WTC11 (cell line): ENCODE measurements at regions not wholly inside any gene's neighbourhood (a gene's known extent, or its start where the extent isn't known, plus 50 kb on each side); places are given as distances from the start of the nearest gene placed in this dataset.

ENCODE experiments used
- SP1 ChIP-seq: sonication (generic); formaldehyde crosslinking; conservative IDR thresholded peaks from 2 replicates; pipeline ENCODE4 v1.8.1; 2022; ENCODE audit warnings: missing genetic modification reagents
- TF ChIP-seq, protein P1 (sequence below): sonication (generic); formaldehyde crosslinking; IDR thresholded peaks from 2 replicates; pipeline ENCODE4 v1.8.1; 2022; ENCODE audit warnings: low read depth, missing genetic modification reagents, borderline replicate concordance
- TF ChIP-seq, protein P2 (sequence below): fragments of 200-600 bp; IDR thresholded peaks from 2 replicates; pipeline ENCODE4 v1.8.0; 2022; ENCODE audit warnings: antibody characterized with exemption

DNA sequence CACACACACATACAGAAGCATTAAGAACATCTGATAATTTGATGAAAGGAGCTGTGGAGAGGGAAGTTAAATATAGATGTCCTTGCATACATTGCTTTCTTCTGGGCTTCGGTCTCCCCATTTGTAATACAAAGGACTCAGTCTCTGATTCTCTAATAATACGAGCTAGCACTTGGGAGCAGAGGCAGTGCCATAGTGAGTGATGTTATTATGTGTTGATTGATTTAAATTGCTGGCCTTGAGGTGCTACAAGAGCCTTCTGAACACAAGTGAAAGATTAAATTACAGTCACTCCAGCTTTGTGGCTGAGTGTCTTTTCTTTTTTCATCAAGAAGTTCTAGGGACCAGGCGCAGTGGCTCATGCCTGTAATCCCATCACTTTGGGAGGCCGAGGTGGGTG lies 61.5 kb upstream of the HMGXB4 start:
- TF ChIP-seq, protein P1, sequence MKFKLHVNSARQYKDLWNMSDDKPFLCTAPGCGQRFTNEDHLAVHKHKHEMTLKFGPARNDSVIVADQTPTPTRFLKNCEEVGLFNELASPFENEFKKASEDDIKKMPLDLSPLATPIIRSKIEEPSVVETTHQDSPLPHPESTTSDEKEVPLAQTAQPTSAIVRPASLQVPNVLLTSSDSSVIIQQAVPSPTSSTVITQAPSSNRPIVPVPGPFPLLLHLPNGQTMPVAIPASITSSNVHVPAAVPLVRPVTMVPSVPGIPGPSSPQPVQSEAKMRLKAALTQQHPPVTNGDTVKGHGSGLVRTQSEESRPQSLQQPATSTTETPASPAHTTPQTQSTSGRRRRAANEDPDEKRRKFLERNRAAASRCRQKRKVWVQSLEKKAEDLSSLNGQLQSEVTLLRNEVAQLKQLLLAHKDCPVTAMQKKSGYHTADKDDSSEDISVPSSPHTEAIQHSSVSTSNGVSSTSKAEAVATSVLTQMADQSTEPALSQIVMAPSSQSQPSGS (CRISPR knock-in tag), result no peak
- TF ChIP-seq, protein P2, sequence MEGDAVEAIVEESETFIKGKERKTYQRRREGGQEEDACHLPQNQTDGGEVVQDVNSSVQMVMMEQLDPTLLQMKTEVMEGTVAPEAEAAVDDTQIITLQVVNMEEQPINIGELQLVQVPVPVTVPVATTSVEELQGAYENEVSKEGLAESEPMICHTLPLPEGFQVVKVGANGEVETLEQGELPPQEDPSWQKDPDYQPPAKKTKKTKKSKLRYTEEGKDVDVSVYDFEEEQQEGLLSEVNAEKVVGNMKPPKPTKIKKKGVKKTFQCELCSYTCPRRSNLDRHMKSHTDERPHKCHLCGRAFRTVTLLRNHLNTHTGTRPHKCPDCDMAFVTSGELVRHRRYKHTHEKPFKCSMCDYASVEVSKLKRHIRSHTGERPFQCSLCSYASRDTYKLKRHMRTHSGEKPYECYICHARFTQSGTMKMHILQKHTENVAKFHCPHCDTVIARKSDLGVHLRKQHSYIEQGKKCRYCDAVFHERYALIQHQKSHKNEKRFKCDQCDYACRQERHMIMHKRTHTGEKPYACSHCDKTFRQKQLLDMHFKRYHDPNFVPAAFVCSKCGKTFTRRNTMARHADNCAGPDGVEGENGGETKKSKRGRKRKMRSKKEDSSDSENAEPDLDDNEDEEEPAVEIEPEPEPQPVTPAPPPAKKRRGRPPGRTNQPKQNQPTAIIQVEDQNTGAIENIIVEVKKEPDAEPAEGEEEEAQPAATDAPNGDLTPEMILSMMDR, result no peak
- no peak for TF ChIP-seq SP1 (CRISPR knock-in tag)
